ENCODE measurements at regions not wholly inside any gene's neighbourhood (a gene's known extent, or its start where the extent isn't known, plus 50 kb on each side); places are given as distances from the start of the nearest gene placed in this dataset.

- H3K4me3 ChIP-seq (replicated peaks; ENCODE audit: low read depth, low read length) = no peak overlapping the region
- TF ChIP-seq CTCF (IDR thresholded peaks at IDR 0.05; ENCODE audit: low read depth, low read length, missing control alignments) = no peak
- no peak for DNase-seq (ENCODE audit: extremely low read depth, low read depth)
Measured at GRCh38 chr2:77831898-77832297, 309.7 kb upstream of the LRRTM4 start.

- no peak overlapping the region for H3K4me3 ChIP-seq (replicated peaks; ENCODE audit: low read depth, low read length)
- DNase-seq (ENCODE audit: extremely low read depth, low read depth) = no peak
- TF ChIP-seq CTCF (IDR thresholded peaks at IDR 0.05; ENCODE audit: low read depth, low read length, missing control alignments) = no peak
Measured at GRCh38 chr2:77834360-77835002, 312.3 kb upstream of the LRRTM4 start.

GRCh38 chr2:77838441-77838840 lies 316.3 kb upstream of the LRRTM4 start:
- H3K4me3 ChIP-seq (replicated peaks; ENCODE audit: low read depth, low read length) = no peak overlapping the region
- no peak for TF ChIP-seq CTCF (IDR thresholded peaks at IDR 0.05; ENCODE audit: low read depth, low read length, missing control alignments)
- DNase-seq (ENCODE audit: extremely low read depth, low read depth) = no peak

GRCh38 chr2:77839102-77839501 lies 316.9 kb upstream of the LRRTM4 start:
- no peak for TF ChIP-seq CTCF (IDR thresholded peaks at IDR 0.05; ENCODE audit: low read depth, low read length, missing control alignments)
- no peak for DNase-seq (ENCODE audit: extremely low read depth, low read depth)
- no peak overlapping the region for H3K4me3 ChIP-seq (replicated peaks; ENCODE audit: low read depth, low read length)

GRCh38 chr2:77862120-77862519 lies 339.9 kb upstream of the LRRTM4 start:
- H3K4me3 ChIP-seq (replicated peaks; ENCODE audit: low read depth, low read length) = no peak overlapping the region
- DNase-seq (ENCODE audit: extremely low read depth, low read depth) = no peak
- no peak for TF ChIP-seq CTCF (IDR thresholded peaks at IDR 0.05; ENCODE audit: low read depth, low read length, missing control alignments)

- TF ChIP-seq CTCF (IDR thresholded peaks at IDR 0.05; ENCODE audit: low read depth, low read length, missing control alignments) = no peak
- DNase-seq (ENCODE audit: extremely low read depth, low read depth) = no peak
- no peak overlapping the region for H3K4me3 ChIP-seq (replicated peaks; ENCODE audit: low read depth, low read length)
Measured at GRCh38 chr2:77864426-77864825, 342.2 kb upstream of the LRRTM4 start.

GRCh38 chr2:77866661-77867060 lies 344.5 kb upstream of the LRRTM4 start:
- no peak overlapping the region for H3K4me3 ChIP-seq (replicated peaks; ENCODE audit: low read depth, low read length)
- DNase-seq (ENCODE audit: extremely low read depth, low read depth) = no peak
- TF ChIP-seq CTCF (IDR thresholded peaks at IDR 0.05; ENCODE audit: low read depth, low read length, missing control alignments) = no peak

Data from HFF-Myc (cell line).